ENCODE measurements at regions not wholly inside any gene's neighbourhood (a gene's known extent, or its start where the extent isn't known, plus 50 kb on each side); places are given as distances from the start of the nearest gene placed in this dataset.
A peak's percentile ranks its signal among the peaks of the same experiment; 100 is the strongest.

GRCh38 chr13:44050450-44051063 is 170.9 kb downstream of the LACC1 start:
- H3K36me3 ChIP-seq (ENCODE audit: control insufficient read depth, insufficient read depth, low read length): no peaks in the 10 kb centered on the region
- no peak for DNase-seq (ENCODE audit: extremely low read depth, insufficient read length)
- peak; percentile 58 for TF ChIP-seq CTCF (IDR thresholded peaks at IDR 0.05; ENCODE audit: insufficient read depth, low read length, poor library complexity, severe bottlenecking)
- H3K4me3 ChIP-seq (replicated peaks; ENCODE audit: low read depth, low read length): no peak overlapping the region
- no peaks in the 10 kb centered on the region for H3K27me3 ChIP-seq (replicated peaks; ENCODE audit: control insufficient read depth, insufficient read depth, low read length)

- DNase-seq (ENCODE audit: extremely low read depth, insufficient read length): no peak
- no peak overlapping the region for H3K4me3 ChIP-seq (replicated peaks; ENCODE audit: low read depth, low read length)
- H3K36me3 ChIP-seq (ENCODE audit: control insufficient read depth, insufficient read depth, low read length): no peaks in the 10 kb centered on the region
- no peak for TF ChIP-seq CTCF (IDR thresholded peaks at IDR 0.05; ENCODE audit: insufficient read depth, low read length, poor library complexity, severe bottlenecking)
- H3K27me3 ChIP-seq (replicated peaks; ENCODE audit: control insufficient read depth, insufficient read depth, low read length): no peaks in the 10 kb centered on the region
Measured at GRCh38 chr13:44051405-44051804, 171.7 kb downstream of the LACC1 start.

DNA sequence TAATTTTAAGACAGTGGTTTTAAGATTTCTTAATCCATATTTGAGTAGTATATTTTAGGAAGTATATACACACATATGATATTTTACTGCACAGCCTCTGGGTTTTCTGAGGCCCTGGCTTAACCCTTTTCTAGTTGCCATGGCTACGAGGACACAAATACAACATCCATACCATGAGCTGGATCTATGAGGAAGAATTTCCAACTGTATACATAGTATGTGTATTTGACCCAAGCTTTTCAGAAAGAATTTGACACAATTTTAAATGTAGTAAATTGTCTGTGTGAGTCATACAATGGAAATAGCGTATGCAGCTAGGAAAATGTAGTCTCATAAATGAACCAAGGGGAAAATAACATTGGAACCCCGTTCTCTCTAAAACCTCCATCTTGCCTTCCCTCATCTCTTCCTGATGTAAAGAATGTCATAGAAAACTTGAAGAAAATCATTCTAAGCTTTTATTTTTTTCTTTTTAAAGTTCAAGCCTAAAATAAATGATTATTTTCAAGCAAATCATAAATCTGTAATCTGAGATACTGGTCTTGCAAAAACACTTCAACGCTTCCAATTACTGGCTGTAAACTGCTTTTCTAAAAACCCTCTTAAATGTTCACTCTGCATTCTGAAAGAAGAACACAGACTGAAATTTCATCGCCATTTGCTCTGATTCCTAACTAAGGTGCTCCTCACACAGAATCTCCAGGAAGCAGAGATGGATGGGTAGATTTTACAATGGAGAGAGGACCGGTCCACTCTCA is 172.4 kb downstream of the LACC1 start:
- Histone ChIP-seq H3K4me3 (replicated peaks; ENCODE audit: low read depth, low read length) (no peak overlapping the region), H3K36me3 (ENCODE audit: control insufficient read depth, insufficient read depth, low read length) (no peaks in the 10 kb centered on the region), H3K27me3 (replicated peaks; ENCODE audit: control insufficient read depth, insufficient read depth, low read length) (no peaks in the 10 kb centered on the region)
- no peak for TF ChIP-seq CTCF (IDR thresholded peaks at IDR 0.05; ENCODE audit: insufficient read depth, low read length, poor library complexity, severe bottlenecking)
- no peak for DNase-seq (ENCODE audit: extremely low read depth, insufficient read length)

DNA sequence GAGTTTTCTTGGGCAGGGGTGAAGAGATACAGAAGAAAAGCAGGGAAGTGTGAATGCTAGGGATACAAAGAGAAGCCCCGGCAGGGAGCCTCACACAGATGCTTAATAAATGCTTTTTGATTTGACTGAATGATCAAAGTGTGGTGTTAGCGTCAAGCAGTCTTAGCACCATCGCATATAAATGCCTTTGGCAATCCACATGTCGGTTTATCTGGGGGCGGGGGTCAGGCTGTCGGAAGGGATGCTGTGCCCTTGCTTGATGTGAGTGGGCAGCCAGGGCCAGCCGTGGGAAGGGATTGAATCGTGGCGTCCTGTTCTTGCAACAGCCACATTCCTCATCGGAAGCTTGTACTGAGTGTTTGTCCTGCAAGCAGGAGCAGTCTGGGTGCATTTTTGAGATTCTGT is 173.1 kb downstream of the LACC1 start:
- TF ChIP-seq CTCF (IDR thresholded peaks at IDR 0.05; ENCODE audit: insufficient read depth, low read length, poor library complexity, severe bottlenecking): no peak
- no peaks in the 10 kb centered on the region for H3K27me3 ChIP-seq (replicated peaks; ENCODE audit: control insufficient read depth, insufficient read depth, low read length)
- DNase-seq (ENCODE audit: extremely low read depth, insufficient read length): no peak
- H3K4me3 ChIP-seq (replicated peaks; ENCODE audit: low read depth, low read length): no peak overlapping the region
- H3K36me3 ChIP-seq (ENCODE audit: control insufficient read depth, insufficient read depth, low read length): no peaks in the 10 kb centered on the region

DNA sequence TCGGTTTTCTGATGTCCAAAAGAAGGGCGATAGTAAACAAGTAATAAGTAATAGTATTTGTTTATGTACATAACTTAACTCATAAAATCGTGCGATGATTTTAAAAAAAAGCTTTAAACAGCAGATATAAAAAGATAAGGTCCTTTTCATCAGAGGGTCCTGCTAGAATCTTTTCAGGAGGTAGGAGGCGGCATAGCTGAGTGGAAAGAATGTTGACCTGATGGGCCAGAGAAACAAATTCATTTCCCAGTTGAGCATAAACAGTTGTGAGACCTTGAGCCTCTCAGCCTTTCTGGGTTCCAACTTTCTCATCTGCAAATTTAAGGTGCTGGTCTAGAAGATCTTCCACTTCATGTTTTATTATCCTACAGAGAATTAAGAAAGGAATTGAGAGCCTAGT is 173.5 kb downstream of the LACC1 start:
- TF ChIP-seq CTCF (IDR thresholded peaks at IDR 0.05; ENCODE audit: insufficient read depth, low read length, poor library complexity, severe bottlenecking): no peak
- Histone ChIP-seq H3K36me3 (ENCODE audit: control insufficient read depth, insufficient read depth, low read length) (no peaks in the 10 kb centered on the region), H3K4me3 (replicated peaks; ENCODE audit: low read depth, low read length) (no peak overlapping the region), H3K27me3 (replicated peaks; ENCODE audit: control insufficient read depth, insufficient read depth, low read length) (no peaks in the 10 kb centered on the region)
- no peak for DNase-seq (ENCODE audit: extremely low read depth, insufficient read length)

All from GM06990 (cell line).